Activated CD4-positive, alpha-beta T cell treated with anti-CD3 and anti-CD28 coated beads, Interleukin-2, amount 50 U/mL, for 48 hours (primary cell): ENCODE measurements at regions not wholly inside any gene's neighbourhood (a gene's known extent, or its start where the extent isn't known, plus 50 kb on each side); places are given as distances from the start of the nearest gene placed in this dataset.

Experiments
- DNase-seq, 2 experiments: peaks; one replicate each; pipeline ENCODE4 v3.0.0-alpha.2; 2020

DNA sequence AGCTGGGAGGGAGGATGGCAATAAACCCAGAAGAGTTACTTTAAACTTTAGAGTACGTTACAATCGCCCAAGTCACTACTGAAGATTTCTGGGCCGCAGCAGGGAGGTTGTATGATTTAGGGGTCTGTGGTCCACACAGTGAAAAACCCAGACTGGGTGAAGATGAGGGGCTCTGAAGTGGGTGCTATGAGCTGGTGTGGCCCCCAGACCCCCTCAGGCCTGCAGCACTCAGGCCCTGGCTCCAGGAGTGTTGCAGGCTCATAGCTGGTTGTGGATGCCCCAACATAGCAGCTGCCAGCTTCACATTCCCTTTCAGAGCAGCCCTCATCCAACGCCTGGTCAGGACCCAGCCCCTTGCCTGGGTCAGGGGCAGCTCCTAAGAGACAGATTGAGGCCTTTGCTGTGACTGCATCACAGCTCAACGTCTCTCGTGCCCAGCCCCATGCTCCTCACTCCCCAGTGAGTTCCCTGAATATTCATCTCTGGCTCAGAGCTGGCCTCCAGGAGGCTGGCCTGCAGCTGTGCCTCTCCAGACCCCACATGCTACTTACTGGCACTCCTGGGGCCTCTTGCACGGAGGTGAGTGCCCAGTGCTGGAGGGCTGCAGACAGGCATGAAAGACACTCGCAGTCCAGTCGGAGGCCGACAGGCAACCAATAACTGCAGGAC lies 94.5 kb upstream of the MYCN start:
- no peak for DNase-seq

- DNase-seq = no peak
These were observed 93.7 kb upstream of the MYCN start for GRCh38 chr2:15846626-15847025.

GRCh38 chr2:15850534-15850933 lies 89.8 kb upstream of the MYCN start:
- DNase-seq = no peak

- DNase-seq = no peak
These were observed 89.2 kb upstream of the MYCN start for GRCh38 chr2:15851076-15851693.

GRCh38 chr2:15852811-15853210 lies 87.5 kb upstream of the MYCN start:
- no peak for DNase-seq

- DNase-seq = no peak
These were observed 86.4 kb upstream of the MYCN start for GRCh38 chr2:15853903-15854302.

DNA sequence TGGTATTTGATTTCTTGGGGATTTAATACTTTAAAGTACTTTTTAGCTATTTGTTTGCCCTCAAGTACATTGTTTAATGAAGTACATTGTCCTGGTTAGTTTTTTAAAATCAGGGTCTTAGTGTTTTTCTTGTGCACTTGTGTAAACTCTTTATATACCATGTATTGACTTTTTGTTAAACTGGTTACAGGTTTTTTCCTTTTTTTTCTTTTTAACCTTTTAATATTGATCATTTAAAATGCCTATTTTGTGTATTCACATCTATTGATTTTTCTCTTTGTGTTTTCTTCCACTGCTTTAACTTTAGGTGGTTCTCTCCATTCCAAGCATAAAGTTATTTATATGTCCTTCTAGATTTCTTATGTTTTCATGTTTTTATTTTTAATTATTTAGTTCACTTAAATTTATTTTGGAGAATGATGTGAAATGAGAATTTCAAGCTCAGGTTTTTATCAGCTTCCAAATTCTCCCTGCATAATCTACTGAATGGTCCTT lies 84.5 kb upstream of the MYCN start:
- DNase-seq = no peak

GRCh38 chr2:15856318-15856717 lies 84.0 kb upstream of the MYCN start:
- DNase-seq = no peak

DNA sequence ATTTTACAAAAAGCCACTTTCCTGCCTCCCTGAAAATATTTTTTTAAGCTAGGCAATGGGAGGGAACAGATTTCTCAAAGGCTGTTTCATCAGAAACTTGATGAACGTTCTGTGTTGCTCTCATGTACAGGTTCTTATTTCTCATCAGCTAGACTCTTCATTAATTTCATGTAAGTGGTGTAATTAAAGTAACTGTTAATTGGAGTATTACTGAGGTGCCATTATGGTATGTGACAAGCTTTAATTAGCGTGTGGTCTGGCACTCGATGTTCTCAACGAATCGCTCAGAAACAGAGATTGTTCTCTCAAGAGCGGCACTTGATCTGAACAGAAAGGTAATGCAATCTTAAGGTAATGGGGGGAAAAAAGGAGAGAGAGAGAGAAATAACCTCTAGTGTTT lies 81.9 kb upstream of the MYCN start:
- DNase-seq = no peak

- no peak for DNase-seq
These were observed 80.2 kb upstream of the MYCN start for GRCh38 chr2:15860051-15860663.

- no peak for DNase-seq
These were observed 79.6 kb upstream of the MYCN start for GRCh38 chr2:15860760-15861159.

GRCh38 chr2:15861172-15861822 lies 79.1 kb upstream of the MYCN start:
- DNase-seq = no peak

- DNase-seq = no peak
These were observed 78.5 kb upstream of the MYCN start for GRCh38 chr2:15861898-15862297.

GRCh38 chr2:15863089-15863488 lies 77.3 kb upstream of the MYCN start:
- DNase-seq = no peak

GRCh38 chr2:15863494-15864175 lies 76.7 kb upstream of the MYCN start:
- DNase-seq = no peak

GRCh38 chr2:15864176-15864769 lies 76.1 kb upstream of the MYCN start:
- no peak for DNase-seq

GRCh38 chr2:15865923-15866322 lies 74.4 kb upstream of the MYCN start:
- DNase-seq = no peak

DNA sequence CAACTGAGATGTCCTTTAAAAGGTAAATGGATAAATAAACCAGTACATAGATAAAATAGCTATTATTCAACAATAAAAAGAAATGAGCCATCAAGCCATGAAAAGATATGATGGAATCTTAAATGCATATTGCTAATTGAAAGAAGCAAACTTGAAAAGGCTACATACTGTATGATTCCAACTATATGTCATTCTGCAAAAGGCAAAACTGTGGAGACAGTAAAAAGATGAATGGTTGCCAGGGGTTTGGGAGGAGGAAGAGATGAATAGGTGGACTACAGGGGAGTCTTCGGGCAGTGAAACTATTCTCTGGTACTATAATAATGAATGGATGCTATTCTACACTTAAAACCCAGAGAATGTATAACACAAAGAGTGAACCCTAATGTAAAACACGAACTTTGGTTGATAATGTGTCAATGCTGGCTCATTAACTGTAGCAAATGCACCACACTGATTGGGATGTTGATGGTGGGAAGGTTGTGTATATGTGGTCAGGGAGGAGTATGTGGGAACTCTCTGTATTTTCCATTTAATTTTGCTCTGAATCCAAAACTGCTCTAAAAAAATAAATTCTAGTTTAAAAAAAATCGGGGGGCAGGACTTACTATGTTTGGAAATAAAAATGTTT lies 73.7 kb upstream of the MYCN start:
- no peak for DNase-seq

GRCh38 chr2:15867194-15868171 lies 72.9 kb upstream of the MYCN start:
- no peak for DNase-seq

GRCh38 chr2:15868186-15868585 lies 72.2 kb upstream of the MYCN start:
- no peak for DNase-seq

DNA sequence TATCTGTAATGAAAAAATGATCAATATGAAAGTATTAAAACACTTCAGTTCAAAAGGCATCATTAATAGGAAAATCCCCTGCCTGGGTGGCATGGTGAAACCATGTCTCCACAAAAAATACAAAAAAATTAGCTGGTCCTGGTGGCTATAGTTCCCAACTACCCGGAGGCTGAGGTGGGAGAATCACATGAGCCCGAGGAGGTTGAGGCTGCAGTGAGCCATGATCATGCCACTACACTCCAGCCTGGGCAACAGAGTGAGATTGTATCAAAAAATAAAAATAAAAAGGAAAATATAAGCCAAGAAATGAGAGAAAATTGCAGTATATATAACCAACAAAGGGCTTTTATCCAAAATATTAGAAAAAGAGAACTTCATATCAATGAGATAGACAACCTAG lies 71.6 kb upstream of the MYCN start:
- DNase-seq = no peak
